Chondrocyte (in vitro differentiated cells): ENCODE measurements at regions not wholly inside any gene's neighbourhood (a gene's known extent, or its start where the extent isn't known, plus 50 kb on each side); places are given as distances from the start of the nearest gene placed in this dataset.

ENCODE experiments used
- DNase-seq: peaks from one replicate; pipeline ENCODE4 v3.0.0; 2021; ENCODE audit warnings: mixed read lengths, low spot score
- H3K27ac Mint-ChIP-seq: one replicate; pipeline ENCODE4 v1.8.0; 2021; ENCODE audit warnings: mild to moderate bottlenecking, moderate library complexity, mixed read lengths; ENCODE audit not compliant: unreplicated experiment
- H3K27me3 Mint-ChIP-seq: 2 replicates; pipeline ENCODE4 v1.8.0; 2021; ENCODE audit warnings: low read depth, mixed read lengths
- H3K36me3 Mint-ChIP-seq: 2 replicates; pipeline ENCODE4 v1.8.0; 2021; ENCODE audit warnings: low read depth, mixed read lengths
- H3K4me1 Mint-ChIP-seq: 2 replicates; pipeline ENCODE4 v1.8.0; 2021; ENCODE audit warnings: low read depth, mild to moderate bottlenecking, mixed read lengths
- H3K4me3 Mint-ChIP-seq: one replicate; pipeline ENCODE4 v1.8.0; 2021; ENCODE audit warnings: mild to moderate bottlenecking, moderate library complexity, mixed read lengths; ENCODE audit not compliant: unreplicated experiment
- H3K9me3 Mint-ChIP-seq: 2 replicates; pipeline ENCODE4 v1.8.0; 2021; ENCODE audit warnings: low read depth, mixed read lengths
- CTCF ChIP-seq: fragments of 200-600 bp; sonication (generic); IDR thresholded peaks from 2 replicates; pipeline ENCODE4 v1.5.0; 2021; ENCODE audit warnings: antibody characterized with exemption, mild to moderate bottlenecking, moderate library complexity

- Mint-ChIP-seq H3K36me3 (no peaks in the 10 kb centered on the region), H3K9me3 (peaks cover 4% of the 10 kb centered on the region), H3K4me1 (no peaks in the 10 kb centered on the region), H3K27me3 (peaks cover 2% of the 10 kb centered on the region), H3K4me3 (no peak overlapping the region), H3K27ac (no peak overlapping the region)
- DNase-seq: no peak
- peak; percentile 48 for TF ChIP-seq CTCF
Measured at GRCh38 chrX:99857455-99857854, 552.6 kb downstream of the PCDH19 start.

GRCh38 chrX:99833821-99834220 lies 576.3 kb downstream of the PCDH19 start:
- Mint-ChIP-seq H3K27me3 (no peaks in the 10 kb centered on the region), H3K36me3 (no peaks in the 10 kb centered on the region), H3K4me1 (no peaks in the 10 kb centered on the region), H3K9me3 (peaks cover 26% of the 10 kb centered on the region), H3K4me3 (no peak overlapping the region), H3K27ac (no peak overlapping the region)
- DNase-seq: no peak
- TF ChIP-seq CTCF: no peak

- peak; percentile 85 for DNase-seq
- TF ChIP-seq CTCF: no peak
- H3K36me3 Mint-ChIP-seq: no peaks in the 10 kb centered on the region
- H3K4me3 Mint-ChIP-seq: no peak overlapping the region
- no peaks in the 10 kb centered on the region for H3K27me3 Mint-ChIP-seq
- H3K9me3 Mint-ChIP-seq: peaks cover 2% of the 10 kb centered on the region
- no peak overlapping the region for H3K27ac Mint-ChIP-seq
- no peaks in the 10 kb centered on the region for H3K4me1 Mint-ChIP-seq
Measured at GRCh38 chrX:99820197-99820596, 589.9 kb downstream of the PCDH19 start.

- DNase-seq: no peak
- TF ChIP-seq CTCF: no peak
- no peak overlapping the region for H3K4me3 Mint-ChIP-seq
- H3K27ac Mint-ChIP-seq: no peak overlapping the region
- H3K9me3 Mint-ChIP-seq: peaks cover 23% of the 10 kb centered on the region
- H3K27me3 Mint-ChIP-seq: no peaks in the 10 kb centered on the region
- H3K4me1 Mint-ChIP-seq: no peaks in the 10 kb centered on the region
- no peaks in the 10 kb centered on the region for H3K36me3 Mint-ChIP-seq
Measured at GRCh38 chrX:99800016-99800415, 610.1 kb downstream of the PCDH19 start.

- DNase-seq: no peak
- Mint-ChIP-seq H3K9me3 (peaks cover 29% of the 10 kb centered on the region), H3K27ac (no peak overlapping the region), H3K27me3 (no peaks in the 10 kb centered on the region), H3K4me3 (no peak overlapping the region), H3K36me3 (no peaks in the 10 kb centered on the region), H3K4me1 (no peaks in the 10 kb centered on the region)
- TF ChIP-seq CTCF: no peak
Measured at GRCh38 chrX:99798936-99799335, 611.1 kb downstream of the PCDH19 start.
